Transverse colon (tissue), 4 donors: ENCODE measurements at regions not wholly inside any gene's neighbourhood (a gene's known extent, or its start where the extent isn't known, plus 50 kb on each side); places are given as distances from the start of the nearest gene placed in this dataset.

ENCODE experiments used
- DNase-seq: peaks from one replicate; pipeline ENCODE4 v3.0.0-alpha.2; 2019
- H3K27ac ChIP-seq, 4 donors: fragments of 200-600 bp; sonication (generic); 2 replicates each; pipeline ENCODE4 v1.5.1; 2016 to 2018; ENCODE audit warnings: inconsistent platforms in 4 of 4
- H3K27me3 ChIP-seq: fragments of 200-600 bp; sonication (generic); 2 replicates; pipeline ENCODE4 v1.5.1; 2017; ENCODE audit warnings: inconsistent platforms
- H3K36me3 ChIP-seq, 4 donors: fragments of 200-600 bp; sonication (generic); 2 replicates each; pipeline ENCODE4 v1.5.1; 2017 to 2019; ENCODE audit warnings: inconsistent platforms in 4 of 4
- H3K4me1 ChIP-seq, 4 donors: fragments of 200-600 bp; sonication (generic); 2 replicates each; pipeline ENCODE4 v1.5.1; 2017 to 2020; ENCODE audit warnings: inconsistent platforms in 4 of 4
- H3K4me3 ChIP-seq, 4 donors: fragments of 200-600 bp; sonication (generic); 1 replicate in 1 of 4; 2 replicates in 3 of 4; pipeline versions ENCODE4 v1.5.1 to v1.6.1; 2017 to 2019; ENCODE audit warnings: inconsistent platforms in 4 of 4
- H3K9me3 ChIP-seq, 2 donors: fragments of 200-600 bp; sonication (generic); 2 replicates each; pipeline ENCODE4 v1.5.1; 2017 to 2019; ENCODE audit warnings: inconsistent platforms in 2 of 2
- CTCF ChIP-seq, 5 experiments: fragments of 200-600 bp in 3 of 5; fragments of 450-650 bp in 2 of 5; sonication (generic) in 3 of 5; IDR thresholded peaks; 1 replicate in 2 of 5; 2 replicates in 3 of 5; pipeline ENCODE4 v1.5.1; 2016 to 2017; ENCODE audit warnings: antibody characterized with exemption in 5 of 5, inconsistent platforms in 3 of 5, mild to moderate bottlenecking in 2 of 5, moderate library complexity in 1 of 5
- EP300 ChIP-seq: sonication (generic); formaldehyde crosslinking; IDR thresholded peaks from one replicate; pipeline ENCODE4 v1.6.1; 2017; ENCODE audit warnings: antibody characterized with exemption, low read depth
- POLR2A ChIP-seq: fragments of 450-650 bp; IDR thresholded peaks from one replicate; pipeline ENCODE4 v1.6.1; 2016; ENCODE audit warnings: antibody characterized with exemption, mild to moderate bottlenecking, moderate library complexity
- POLR2AphosphoS5 ChIP-seq, 3 donors: sonication (generic); formaldehyde crosslinking; IDR thresholded peaks; one replicate each; pipeline ENCODE4 v1.6.1; 2016; ENCODE audit warnings: antibody characterized with exemption in 3 of 3
- WGBS, 2 donors: methylation state at CpG; one replicate each; pipeline ENCODE4 v1.1.5; 2018; ENCODE audit warnings: low coverage in 1 of 2; 5-methylcytosine and 5-hydroxymethylcytosine counted together
- in situ Hi-C, 4 donors: fragments of 200-750 bp; cut with MboI; loops; one replicate each; pipeline versions ENCODE4 v1.15.0 to v1.15.1; 2017; ENCODE audit warnings: low sequenced_read_pairs in 3 of 4, low pct_ligation_motif_present in 1 of 4, low pct_unique_long_range_greater_than_20kb in 1 of 4
- intact Hi-C: fragments of 100-400 bp; cut with DNase I; formaldehyde crosslinking; loops from one replicate; pipeline ENCODE4 v1.15.1; 2023; ENCODE audit warnings: low total_unique reads

DNA sequence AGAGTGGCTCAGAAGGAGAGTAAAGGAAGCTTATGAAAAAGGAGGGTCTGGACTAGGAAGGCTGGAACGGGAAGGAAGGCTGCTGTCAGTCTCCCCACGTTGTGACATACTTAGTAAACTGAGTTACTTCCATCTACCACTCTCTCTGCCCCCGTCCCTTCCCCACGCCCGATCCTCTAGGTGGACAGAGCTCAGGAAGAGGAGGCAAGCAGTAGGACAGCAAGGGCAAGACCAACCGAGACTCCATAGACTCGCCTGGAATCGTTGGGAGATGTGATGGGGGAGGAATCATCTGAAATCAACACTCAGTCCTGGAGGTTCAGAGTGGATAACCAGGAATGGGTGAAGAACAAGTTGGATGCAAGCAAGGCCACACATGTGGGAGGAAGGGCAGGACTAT is 240.7 kb downstream of the BUD13 start:
- Histone ChIP-seq H3K27ac (no peak overlapping the region), H3K9me3 (no peaks in the 10 kb centered on the region), H3K27me3 (peaks cover 67% of the 10 kb centered on the region), H3K4me1 (no peaks in the 10 kb centered on the region), H3K36me3 (no peaks in the 10 kb centered on the region), H3K4me3 (no peak overlapping the region)
- WGBS, 2 donors: 80 to 92% methylated on average over 5 to 8 of the region's 8 CpGs
- in situ Hi-C loops (no loop called here), intact Hi-C loops (no loop called here)
- DNase-seq: no peak
- TF ChIP-seq POLR2AphosphoS5 (IDR thresholded peaks at IDR 0.05): no peak
- TF ChIP-seq CTCF (IDR thresholded peaks at IDR 0.05): no peak
- no peak for TF ChIP-seq POLR2A
- TF ChIP-seq EP300: no peak

GRCh38 chr11:116530705-116531104 is 242.1 kb downstream of the BUD13 start:
- Histone ChIP-seq H3K27ac (no peak overlapping the region), H3K9me3 (no peaks in the 10 kb centered on the region), H3K27me3 (peaks cover 62% of the 10 kb centered on the region), H3K36me3 (no peaks in the 10 kb centered on the region), H3K4me3 (no peak overlapping the region), H3K4me1 (no peaks in the 10 kb centered on the region)
- in situ Hi-C loops: no loop called here
- TF ChIP-seq POLR2AphosphoS5 (IDR thresholded peaks at IDR 0.05) (no peak), POLR2A (no peak), EP300 (no peak), CTCF (IDR thresholded peaks at IDR 0.05) (no peak)
- DNase-seq: no peak
- 94 to 100% methylated on average over 1 to 2 of the region's 2 CpGs for WGBS, 2 donors
- intact Hi-C loops: no loop called here

- no peaks in the 10 kb centered on the region for H3K4me1 ChIP-seq
- intact Hi-C loops: no loop called here
- no peak for TF ChIP-seq CTCF (IDR thresholded peaks at IDR 0.05)
- no peak for TF ChIP-seq POLR2A
- no peak for TF ChIP-seq EP300
- no peak for TF ChIP-seq POLR2AphosphoS5 (IDR thresholded peaks at IDR 0.05)
- no peak overlapping the region for H3K27ac ChIP-seq
- in situ Hi-C loops: no loop called here
- H3K4me3 ChIP-seq: no peak overlapping the region
- no peaks in the 10 kb centered on the region for H3K9me3 ChIP-seq
- 32 to 50% methylated on average over 3 to 4 of the region's 4 CpGs for WGBS, 2 donors
- DNase-seq: no peak
- peaks cover 51% of the 10 kb centered on the region for H3K27me3 ChIP-seq
- H3K36me3 ChIP-seq: no peaks in the 10 kb centered on the region
Measured at GRCh38 chr11:116529271-116529670, 243.5 kb downstream of the BUD13 start.

DNA sequence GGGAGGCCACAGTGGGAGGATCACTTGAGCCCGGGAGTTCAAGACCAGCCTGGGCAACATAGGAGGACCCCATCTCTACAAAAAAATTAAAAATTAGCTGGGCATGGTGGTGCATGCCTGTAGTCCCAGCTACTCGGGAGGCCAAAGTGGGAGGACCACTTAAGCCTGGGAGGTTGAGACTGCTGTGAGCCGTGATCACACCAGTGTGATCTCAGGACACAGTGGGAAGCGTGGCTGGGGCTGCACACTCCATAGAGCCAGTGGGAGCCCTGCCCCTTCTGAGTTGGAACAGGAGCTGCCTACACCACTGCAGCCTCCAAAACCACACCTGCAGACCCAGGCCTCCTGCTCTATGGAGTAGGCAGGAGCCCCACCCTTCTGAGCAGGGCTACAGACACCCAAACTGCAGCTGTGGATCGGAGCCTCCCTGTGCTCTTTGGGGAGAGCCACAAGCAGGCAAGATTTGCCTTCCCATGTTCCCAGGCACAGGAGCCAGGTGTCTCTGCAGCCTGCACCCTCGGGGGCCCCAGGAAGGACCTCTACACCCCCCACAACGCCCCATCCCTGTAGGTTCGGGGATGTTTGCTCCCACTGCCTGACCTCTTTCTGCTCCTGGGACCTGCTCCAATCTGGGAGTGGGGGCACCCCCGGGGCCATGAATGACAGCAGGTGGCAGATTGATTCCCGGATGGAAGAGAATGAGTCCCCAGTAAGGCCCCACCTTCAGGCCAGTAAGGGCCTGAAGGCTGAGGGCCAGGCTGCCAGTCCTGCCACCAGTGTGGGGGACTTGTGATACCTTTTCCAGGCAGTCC is 245.4 kb downstream of the BUD13 start:
- H3K36me3 ChIP-seq: no peaks in the 10 kb centered on the region
- no peak overlapping the region for H3K4me3 ChIP-seq
- in situ Hi-C loops (no loop called here), intact Hi-C loops (no loop called here)
- H3K27ac ChIP-seq: no peak overlapping the region
- no peak for DNase-seq
- TF ChIP-seq POLR2A (no peak), EP300 (no peak), POLR2AphosphoS5 (IDR thresholded peaks at IDR 0.05) (no peak), CTCF (IDR thresholded peaks at IDR 0.05) (no peak)
- H3K9me3 ChIP-seq: no peaks in the 10 kb centered on the region
- peaks cover 34% of the 10 kb centered on the region for H3K27me3 ChIP-seq
- no peaks in the 10 kb centered on the region for H3K4me1 ChIP-seq
- WGBS, 2 donors: 72% methylated on average over 10 of the region's 10 CpGs; no CpG with 5 or more reads in 1 of the 2 donors
